ENCODE measurements at regions not wholly inside any gene's neighbourhood (a gene's known extent, or its start where the extent isn't known, plus 50 kb on each side); places are given as distances from the start of the nearest gene placed in this dataset.

GRCh38 chr11:92663539-92663938, 305.9 kb upstream of the MTNR1B start:
- H3K9me1 ChIP-seq (ENCODE audit: control insufficient read depth, extremely low read depth, insufficient read depth, low read length) = no peaks in the 10 kb centered on the region
- no peak overlapping the region for H3K27ac ChIP-seq (ENCODE audit: control insufficient read depth, insufficient read depth, low read length)
- H3K4me1 ChIP-seq (ENCODE audit: control insufficient read depth, extremely low read depth, insufficient read depth, low read length) = no peaks in the 10 kb centered on the region
- no peak for DNase-seq (ENCODE audit: low read depth, low spot score)
- H3K4me2 ChIP-seq (ENCODE audit: control insufficient read depth, extremely low read depth, insufficient read depth, low read depth, low read length) = no peak overlapping the region
- no peak overlapping the region for H3K4me3 ChIP-seq (ENCODE audit: control insufficient read depth in 2 of 3, extremely low read depth in 1 of 3, insufficient read depth in 2 of 3, low read depth in 1 of 3, low read length in 3 of 3)
- H4K20me1 ChIP-seq (ENCODE audit: control insufficient read depth, extremely low read depth, insufficient read depth, low read length) = no peaks in the 10 kb centered on the region
- H3K27me3 ChIP-seq (ENCODE audit: control insufficient read depth, extremely low read depth, insufficient read depth, low read length) = no peaks in the 10 kb centered on the region
- no peaks in the 10 kb centered on the region for H3K9me3 ChIP-seq (ENCODE audit: control insufficient read depth, low read depth, low read length)
- dilution Hi-C loops (cut with MboI; ENCODE audit: extremely low pct_ligation_motif_present, low sequenced_read_pairs) = no loop called here
- no peaks in the 10 kb centered on the region for H3K79me2 ChIP-seq (ENCODE audit: control insufficient read depth, insufficient read depth, low read length)
- no peak overlapping the region for H2AFZ ChIP-seq (ENCODE audit: control insufficient read depth, low read length)
- H3K36me3 ChIP-seq (ENCODE audit: control insufficient read depth in 2 of 2, extremely low read depth in 1 of 2, insufficient read depth in 2 of 2, low read length in 2 of 2) = no peaks in the 10 kb centered on the region
- no peak for TF ChIP-seq CTCF (optimal IDR thresholded peaks at IDR 0.05 in 1 of 3, IDR thresholded peaks at IDR 0.05 in 1 of 3, conservative IDR thresholded peaks at IDR 0.05 in 1 of 3; ENCODE audit: extremely low read depth in 1 of 3, insufficient read depth in 2 of 3, low read length in 3 of 3)
- H3K9ac ChIP-seq (ENCODE audit: control insufficient read depth, extremely low read depth, insufficient read depth, low read length) = no peak overlapping the region
- no peak for FAIRE-seq

- TF ChIP-seq EZH2 (IDR thresholded peaks at IDR 0.05; ENCODE audit: low read length) = no peak
- TF ChIP-seq CTCF (optimal IDR thresholded peaks at IDR 0.05 in 1 of 3, IDR thresholded peaks at IDR 0.05 in 1 of 3, conservative IDR thresholded peaks at IDR 0.05 in 1 of 3; ENCODE audit: extremely low read depth in 1 of 3, insufficient read depth in 2 of 3, low read length in 3 of 3) = no peak
- no peaks in the 10 kb centered on the region for H4K20me1 ChIP-seq (ENCODE audit: control insufficient read depth, extremely low read depth, insufficient read depth, low read length)
- DNase-seq (ENCODE audit: low read depth, low spot score) (no peak), FAIRE-seq (no peak)
- no peak overlapping the region for H3K27ac ChIP-seq (ENCODE audit: control insufficient read depth, insufficient read depth, low read length)
- no peak overlapping the region for H3K9ac ChIP-seq (ENCODE audit: control insufficient read depth, extremely low read depth, insufficient read depth, low read length)
- no peak overlapping the region for H3K4me3 ChIP-seq (ENCODE audit: control insufficient read depth in 2 of 3, extremely low read depth in 1 of 3, insufficient read depth in 2 of 3, low read depth in 1 of 3, low read length in 3 of 3)
- no peaks in the 10 kb centered on the region for H3K27me3 ChIP-seq (ENCODE audit: control insufficient read depth, extremely low read depth, insufficient read depth, low read length)
- H3K9me3 ChIP-seq (ENCODE audit: control insufficient read depth, low read depth, low read length) = no peaks in the 10 kb centered on the region
- dilution Hi-C loops (cut with MboI; ENCODE audit: extremely low pct_ligation_motif_present, low sequenced_read_pairs) = no loop called here
- H3K4me2 ChIP-seq (ENCODE audit: control insufficient read depth, extremely low read depth, insufficient read depth, low read depth, low read length) = no peak overlapping the region
- H3K36me3 ChIP-seq (ENCODE audit: control insufficient read depth in 2 of 2, extremely low read depth in 1 of 2, insufficient read depth in 2 of 2, low read length in 2 of 2) = no peaks in the 10 kb centered on the region
- H3K9me1 ChIP-seq (ENCODE audit: control insufficient read depth, extremely low read depth, insufficient read depth, low read length) = no peaks in the 10 kb centered on the region
- H2AFZ ChIP-seq (ENCODE audit: control insufficient read depth, low read length) = no peak overlapping the region
- no peaks in the 10 kb centered on the region for H3K4me1 ChIP-seq (ENCODE audit: control insufficient read depth, extremely low read depth, insufficient read depth, low read length)
- H3K79me2 ChIP-seq (ENCODE audit: control insufficient read depth, insufficient read depth, low read length) = no peaks in the 10 kb centered on the region
These were observed 301.8 kb upstream of the MTNR1B start for GRCh38 chr11:92667486-92668152.

All from keratinocyte (primary cell).